ENCODE measurements at regions not wholly inside any gene's neighbourhood (a gene's known extent, or its start where the extent isn't known, plus 50 kb on each side); places are given as distances from the start of the nearest gene placed in this dataset.

- no peak for TF ChIP-seq CTCF (IDR thresholded peaks at IDR 0.05 in 2 of 3, conservative IDR thresholded peaks at IDR 0.05 in 1 of 3; ENCODE audit: borderline replicate concordance in 1 of 3, insufficient read depth in 1 of 3, low read depth in 2 of 3, low read length in 2 of 3)
- no peak for TF ChIP-seq POLR2AphosphoS5 (IDR thresholded peaks at IDR 0.05; ENCODE audit: low read depth, low read length)
- TF ChIP-seq EZH2phosphoT487 (IDR thresholded peaks at IDR 0.05; ENCODE audit: borderline replicate concordance), result no peak
- TF ChIP-seq ZNF274 (IDR thresholded peaks at IDR 0.05; ENCODE audit: low read depth, low read length), result no peak
- no peak for TF ChIP-seq EZH2 (IDR thresholded peaks at IDR 0.05)
- TF ChIP-seq POLR2A (IDR thresholded peaks at IDR 0.05; ENCODE audit: borderline replicate concordance, extremely low read depth, insufficient read depth, insufficient read length), result no peak
- no peak for TF ChIP-seq JUND (IDR thresholded peaks at IDR 0.05)
- no peak for TF ChIP-seq EGR1 (IDR thresholded peaks at IDR 0.05; ENCODE audit: low read depth)
- no peak for TF ChIP-seq ZBTB33 (IDR thresholded peaks at IDR 0.05; ENCODE audit: extremely low read depth, insufficient replicate concordance, low read length)
- TF ChIP-seq SIN3A (IDR thresholded peaks at IDR 0.05; ENCODE audit: low read depth), result no peak
- TF ChIP-seq ELF1 (IDR thresholded peaks at IDR 0.05; ENCODE audit: borderline replicate concordance, low read depth), result no peak
- no peak for TF ChIP-seq TCF7L2 (IDR thresholded peaks at IDR 0.05; ENCODE audit: borderline replicate concordance, extremely low read depth, insufficient read depth, insufficient read length)
- no peak for TF ChIP-seq MAX (IDR thresholded peaks at IDR 0.05)
Observed at GRCh38 chr14:101027291-101027690, 123.8 kb upstream of the RTL1 start.
